ENCODE measurements at regions not wholly inside any gene's neighbourhood (a gene's known extent, or its start where the extent isn't known, plus 50 kb on each side); places are given as distances from the start of the nearest gene placed in this dataset.

- TF ChIP-seq CTCF (IDR thresholded peaks at IDR 0.05 in 4 of 5, conservative IDR thresholded peaks at IDR 0.05 in 1 of 5) (no peak), POLR2A (IDR thresholded peaks at IDR 0.05) (no peak)
Measured at GRCh38 chr12:46437469-46437868, 64.9 kb upstream of the SLC38A2 start.
